ENCODE measurements at regions not wholly inside any gene's neighbourhood (a gene's known extent, or its start where the extent isn't known, plus 50 kb on each side); places are given as distances from the start of the nearest gene placed in this dataset.

GRCh38 chr6:140353536-140353935 is 979.1 kb upstream of the CITED2 start:
- Mint-ChIP-seq H3K4me3 (ENCODE audit: unreplicated experiment) (no peak overlapping the region), H3K9me3 (ENCODE audit: unreplicated experiment) (no peaks in the 10 kb centered on the region), H3K27ac (ENCODE audit: unreplicated experiment) (no peak overlapping the region), H3K4me1 (ENCODE audit: low read depth, unreplicated experiment) (no peaks in the 10 kb centered on the region), H3K27me3 (ENCODE audit: unreplicated experiment) (no peaks in the 10 kb centered on the region), H3K36me3 (ENCODE audit: unreplicated experiment) (no peaks in the 10 kb centered on the region)
- DNase-seq = no peak
- no peak for TF ChIP-seq CTCF (IDR thresholded peaks at IDR 0.05; ENCODE audit: partially characterized antibody, unreplicated experiment)

DNA sequence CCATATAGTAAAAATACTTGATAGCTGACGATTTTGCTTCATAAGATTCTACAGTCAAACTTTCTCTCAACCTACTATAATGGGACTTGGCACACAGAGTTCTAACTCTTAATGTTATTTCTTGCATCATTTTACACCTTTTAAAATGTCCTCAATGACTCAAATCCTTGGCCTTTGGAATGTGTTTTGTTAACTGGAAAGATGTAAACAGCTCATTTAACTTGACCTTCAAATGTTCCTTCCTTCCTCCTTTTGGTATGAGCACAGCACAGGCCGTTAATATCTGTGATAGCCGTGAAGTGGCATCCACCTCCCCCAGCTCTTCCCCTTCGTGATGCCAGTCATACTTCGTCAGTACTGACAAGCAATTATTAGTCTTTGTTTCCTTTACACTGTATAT is 972.0 kb upstream of the CITED2 start:
- no peaks in the 10 kb centered on the region for H3K4me1 Mint-ChIP-seq (ENCODE audit: low read depth, unreplicated experiment)
- H3K36me3 Mint-ChIP-seq (ENCODE audit: unreplicated experiment) = no peaks in the 10 kb centered on the region
- DNase-seq = no peak
- H3K27ac Mint-ChIP-seq (ENCODE audit: unreplicated experiment) = no peak overlapping the region
- H3K27me3 Mint-ChIP-seq (ENCODE audit: unreplicated experiment) = no peaks in the 10 kb centered on the region
- H3K4me3 Mint-ChIP-seq (ENCODE audit: unreplicated experiment) = no peak overlapping the region
- no peak for TF ChIP-seq CTCF (IDR thresholded peaks at IDR 0.05; ENCODE audit: partially characterized antibody, unreplicated experiment)
- no peaks in the 10 kb centered on the region for H3K9me3 Mint-ChIP-seq (ENCODE audit: unreplicated experiment)

DNA sequence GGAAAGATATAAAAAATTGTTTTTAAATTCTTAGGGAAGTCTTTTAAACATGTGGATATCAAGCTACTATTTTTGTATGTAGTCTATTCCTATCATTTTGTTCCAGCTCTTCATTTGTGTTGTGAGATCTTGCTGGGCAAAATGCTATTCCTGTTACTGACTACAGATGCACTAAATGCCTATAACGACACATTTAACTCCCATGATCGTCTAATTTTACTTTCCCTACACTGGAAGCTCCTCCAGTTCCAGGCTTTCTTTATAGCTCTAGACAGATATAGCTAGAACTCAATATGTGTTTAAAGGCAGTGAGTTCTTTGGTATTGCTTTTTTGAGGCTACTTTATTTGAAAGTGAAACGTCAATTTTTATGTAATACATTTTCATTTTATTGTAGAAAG is 971.5 kb upstream of the CITED2 start:
- Mint-ChIP-seq H3K4me1 (ENCODE audit: low read depth, unreplicated experiment) (no peaks in the 10 kb centered on the region), H3K4me3 (ENCODE audit: unreplicated experiment) (no peak overlapping the region), H3K9me3 (ENCODE audit: unreplicated experiment) (no peaks in the 10 kb centered on the region), H3K36me3 (ENCODE audit: unreplicated experiment) (no peaks in the 10 kb centered on the region), H3K27ac (ENCODE audit: unreplicated experiment) (no peak overlapping the region), H3K27me3 (ENCODE audit: unreplicated experiment) (no peaks in the 10 kb centered on the region)
- TF ChIP-seq CTCF (IDR thresholded peaks at IDR 0.05; ENCODE audit: partially characterized antibody, unreplicated experiment) = no peak
- no peak for DNase-seq

- Mint-ChIP-seq H3K27me3 (ENCODE audit: unreplicated experiment) (no peaks in the 10 kb centered on the region), H3K4me1 (ENCODE audit: low read depth, unreplicated experiment) (no peaks in the 10 kb centered on the region), H3K36me3 (ENCODE audit: unreplicated experiment) (no peaks in the 10 kb centered on the region), H3K27ac (ENCODE audit: unreplicated experiment) (no peak overlapping the region), H3K4me3 (ENCODE audit: unreplicated experiment) (no peak overlapping the region), H3K9me3 (ENCODE audit: unreplicated experiment) (peaks cover 4% of the 10 kb centered on the region)
- TF ChIP-seq CTCF (IDR thresholded peaks at IDR 0.05; ENCODE audit: partially characterized antibody, unreplicated experiment) = no peak
- DNase-seq = no peak
Observed at GRCh38 chr6:140344142-140344913, 969.9 kb upstream of the CITED2 start.

GRCh38 chr6:140343128-140343527 is 968.7 kb upstream of the CITED2 start:
- H3K4me1 Mint-ChIP-seq (ENCODE audit: low read depth, unreplicated experiment) = no peaks in the 10 kb centered on the region
- peaks cover 1% of the 10 kb centered on the region for H3K27me3 Mint-ChIP-seq (ENCODE audit: unreplicated experiment)
- no peak overlapping the region for H3K27ac Mint-ChIP-seq (ENCODE audit: unreplicated experiment)
- H3K36me3 Mint-ChIP-seq (ENCODE audit: unreplicated experiment) = no peaks in the 10 kb centered on the region
- TF ChIP-seq CTCF (IDR thresholded peaks at IDR 0.05; ENCODE audit: partially characterized antibody, unreplicated experiment) = no peak
- H3K4me3 Mint-ChIP-seq (ENCODE audit: unreplicated experiment) = no peak overlapping the region
- no peak for DNase-seq
- peaks cover 4% of the 10 kb centered on the region for H3K9me3 Mint-ChIP-seq (ENCODE audit: unreplicated experiment)

Data from glutamatergic neuron (in vitro differentiated cells).